HEK293T (cell line): ENCODE measurements at regions not wholly inside any gene's neighbourhood (a gene's known extent, or its start where the extent isn't known, plus 50 kb on each side); places are given as distances from the start of the nearest gene placed in this dataset.

Experiments used
- CTCF ChIA-PET: fragments of 350-600 bp; formaldehyde crosslinking; extraction: SDS; loops from one replicate; lab custom pipeline; 2021; ENCODE audit warnings: antibody characterized with exemption, inconsistent platforms; lab: Yijun Ruan, JAX
- POLR2A ChIA-PET: fragments of 350-600 bp; formaldehyde crosslinking; extraction: SDS; loops from one replicate; lab custom pipeline; 2020; ENCODE audit warnings: antibody characterized with exemption, inconsistent platforms; lab: Yijun Ruan, JAX
- DNase-seq: peaks from one replicate; pipeline ENCODE4 v3.0.0; 2012; ENCODE audit warnings: mixed read lengths; ENCODE audit errors: extremely low spot score
- ARNT ChIP-seq: fragments of 450-650 bp; IDR thresholded peaks from 2 replicates; pipeline ENCODE4 v1.6.1; 2017; ENCODE audit warnings: mild to moderate bottlenecking
- BHLHE40 ChIP-seq: fragments of 450-650 bp; IDR thresholded peaks from 2 replicates; pipeline ENCODE4 v1.6.1; 2016; ENCODE audit warnings: mild to moderate bottlenecking, moderate library complexity, borderline replicate concordance
- CTBP1 ChIP-seq: fragments of 450-650 bp; IDR thresholded peaks from 2 replicates; pipeline ENCODE4 v1.6.1; 2016; ENCODE audit warnings: borderline replicate concordance
- ELF4 ChIP-seq: fragments of 450-650 bp; IDR thresholded peaks from 2 replicates; pipeline ENCODE4 v1.6.1; 2017; ENCODE audit warnings: antibody characterized with exemption
- FOXA1 ChIP-seq: fragments of 450-650 bp; IDR thresholded peaks from 2 replicates; pipeline ENCODE4 v1.6.1; 2016; ENCODE audit warnings: mild to moderate bottlenecking
- FOXK2 ChIP-seq: fragments of 450-650 bp; IDR thresholded peaks from 2 replicates; pipeline ENCODE4 v1.6.1; 2016; ENCODE audit warnings: mild to moderate bottlenecking
- FOXM1 ChIP-seq: fragments of 450-650 bp; IDR thresholded peaks from 2 replicates; pipeline ENCODE4 v1.6.1; 2017; ENCODE audit warnings: mild to moderate bottlenecking, borderline replicate concordance
- HDGF ChIP-seq: fragments of 450-650 bp; IDR thresholded peaks from 2 replicates; pipeline ENCODE4 v1.6.1; 2017; ENCODE audit warnings: antibody characterized with exemption, borderline replicate concordance
- L3MBTL2 ChIP-seq: fragments of 450-650 bp; conservative IDR thresholded peaks from 2 replicates; pipeline ENCODE4 v1.6.1; 2016; ENCODE audit warnings: mild to moderate bottlenecking
- LEF1 ChIP-seq: fragments of 450-650 bp; IDR thresholded peaks from 2 replicates; pipeline ENCODE4 v1.6.1; 2017; ENCODE audit warnings: mild to moderate bottlenecking, borderline replicate concordance
- NFRKB ChIP-seq: fragments of 450-650 bp; IDR thresholded peaks from 2 replicates; pipeline ENCODE4 v1.6.1; 2016; ENCODE audit warnings: mild to moderate bottlenecking, moderate library complexity
- SP1 ChIP-seq: fragments of 450-650 bp; IDR thresholded peaks from 2 replicates; pipeline ENCODE4 v1.6.1; 2017
- SUZ12 ChIP-seq: fragments of 450-650 bp; IDR thresholded peaks from 2 replicates; pipeline ENCODE4 v1.6.1; 2016; ENCODE audit warnings: mild to moderate bottlenecking
- TARDBP ChIP-seq: fragments of 450-650 bp; IDR thresholded peaks from 2 replicates; pipeline ENCODE4 v1.6.1; 2016
- ZNF384 ChIP-seq: fragments of 450-650 bp; IDR thresholded peaks from 2 replicates; pipeline ENCODE4 v1.6.1; 2016
- TF ChIP-seq, protein P1 (sequence below): fragments of 450-650 bp; IDR thresholded peaks from 2 replicates; pipeline ENCODE4 v1.6.1; 2016

GRCh38 chr13:78147905-78148304, 229.3 kb upstream of the EDNRB start:
- POLR2A ChIA-PET, result no interaction called here
- no peak for DNase-seq
- CTCF ChIA-PET, result interaction anchor here (0.7 to 1.8 kb wide), 2 partner anchors 10 to 929 kb away, joined by 3 to 8 read pairs; no protein-coding TSS in a partner anchor
- TF ChIP-seq FOXK2, result no peak
- TF ChIP-seq, protein P1, sequence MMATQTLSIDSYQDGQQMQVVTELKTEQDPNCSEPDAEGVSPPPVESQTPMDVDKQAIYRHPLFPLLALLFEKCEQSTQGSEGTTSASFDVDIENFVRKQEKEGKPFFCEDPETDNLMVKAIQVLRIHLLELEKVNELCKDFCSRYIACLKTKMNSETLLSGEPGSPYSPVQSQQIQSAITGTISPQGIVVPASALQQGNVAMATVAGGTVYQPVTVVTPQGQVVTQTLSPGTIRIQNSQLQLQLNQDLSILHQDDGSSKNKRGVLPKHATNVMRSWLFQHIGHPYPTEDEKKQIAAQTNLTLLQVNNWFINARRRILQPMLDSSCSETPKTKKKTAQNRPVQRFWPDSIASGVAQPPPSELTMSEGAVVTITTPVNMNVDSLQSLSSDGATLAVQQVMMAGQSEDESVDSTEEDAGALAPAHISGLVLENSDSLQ, result no peak
- TF ChIP-seq SUZ12, result no peak
- no peak for TF ChIP-seq L3MBTL2
- TF ChIP-seq TARDBP, result no peak
- no peak for TF ChIP-seq ELF4
- no peak for TF ChIP-seq LEF1
- TF ChIP-seq SP1, result no peak
- TF ChIP-seq FOXM1, result no peak
- no peak for TF ChIP-seq CTBP1
- no peak for TF ChIP-seq NFRKB
- no peak for TF ChIP-seq ZNF384
- no peak for TF ChIP-seq FOXA1
- no peak for TF ChIP-seq ARNT
- TF ChIP-seq BHLHE40, result no peak
- no peak for TF ChIP-seq HDGF

- TF ChIP-seq ZNF384, result no peak
- TF ChIP-seq FOXM1, result no peak
- TF ChIP-seq LEF1, result no peak
- no peak for TF ChIP-seq CTBP1
- TF ChIP-seq, protein P1, result no peak
- TF ChIP-seq ELF4, result no peak
- TF ChIP-seq HDGF, result no peak
- no peak for TF ChIP-seq SP1
- TF ChIP-seq TARDBP, result no peak
- TF ChIP-seq SUZ12, result no peak
- no peak for TF ChIP-seq BHLHE40
- no peak for TF ChIP-seq ARNT
- TF ChIP-seq FOXK2, result no peak
- TF ChIP-seq L3MBTL2, result no peak
- no peak for TF ChIP-seq NFRKB
- TF ChIP-seq FOXA1, result no peak
- CTCF ChIA-PET, result interaction anchor here (0.7 kb wide), 1 partner anchor 365 kb away, joined by 3 read pairs; no protein-coding TSS in a partner anchor
- DNase-seq, result no peak
- POLR2A ChIA-PET, result no interaction called here
Observed at GRCh38 chr13:78145276-78145675, 226.6 kb upstream of the EDNRB start.

- no peak for DNase-seq
- CTCF ChIA-PET, result interaction anchor here (0.6 kb wide), 1 partner anchor 951 kb away, joined by 3 read pairs; no protein-coding TSS in a partner anchor
- POLR2A ChIA-PET, result no interaction called here
- TF ChIP-seq LEF1 (no peak), CTBP1 (no peak), ELF4 (no peak), FOXK2 (no peak), FOXM1 (no peak), TARDBP (no peak), NFRKB (no peak), ARNT (no peak), SUZ12 (no peak), HDGF (no peak), BHLHE40 (no peak), SP1 (no peak), FOXA1 (no peak), L3MBTL2 (no peak)
- TF ChIP-seq, protein P1, result no peak
Observed at GRCh38 chr13:78139765-78140164, 221.1 kb upstream of the EDNRB start.

- ChIA-PET CTCF (interaction anchor here (0.6 to 2.5 kb wide), 6 partner anchors 18 to 1364 kb away, joined by 3 to 16 read pairs (median 4); no protein-coding TSS in a partner anchor), POLR2A (no interaction called here)
- no peak for DNase-seq
- TF ChIP-seq SUZ12, result no peak
- TF ChIP-seq FOXK2, result no peak
- no peak for TF ChIP-seq HDGF
- TF ChIP-seq, protein P1, result no peak
- no peak for TF ChIP-seq CTBP1
- no peak for TF ChIP-seq FOXM1
- TF ChIP-seq ZNF384, result no peak
- no peak for TF ChIP-seq SP1
- no peak for TF ChIP-seq BHLHE40
- no peak for TF ChIP-seq LEF1
- no peak for TF ChIP-seq L3MBTL2
- no peak for TF ChIP-seq ELF4
- TF ChIP-seq ARNT, result no peak
- no peak for TF ChIP-seq NFRKB
- no peak for TF ChIP-seq FOXA1
- no peak for TF ChIP-seq TARDBP
Observed at GRCh38 chr13:78138756-78139155, 220.1 kb upstream of the EDNRB start.

GRCh38 chr13:78137404-78138142, 218.9 kb upstream of the EDNRB start:
- POLR2A ChIA-PET, result interaction anchor here (1.1 kb wide), 1 partner anchor 841 kb away, joined by 3 read pairs; no protein-coding TSS in a partner anchor
- TF ChIP-seq L3MBTL2 (no peak), HDGF (no peak)
- CTCF ChIA-PET, result interaction anchor here (0.6 to 2.5 kb wide), 12 partner anchors 11 to 1595 kb away, joined by 3 to 16 read pairs (median 4); no protein-coding TSS in a partner anchor
- peak; percentile 83 for DNase-seq
